Gastroesophageal sphincter (tissue), 3 donors: ENCODE measurements at regions not wholly inside any gene's neighbourhood (a gene's known extent, or its start where the extent isn't known, plus 50 kb on each side); places are given as distances from the start of the nearest gene placed in this dataset.

Experiments used
- POLR2A ChIP-seq, 2 donors: fragments of 450-650 bp; IDR thresholded peaks; one replicate each; pipeline ENCODE4 v1.6.1; 2017; ENCODE audit warnings: antibody characterized with exemption in 2 of 2, mild to moderate bottlenecking in 2 of 2, moderate library complexity in 1 of 2
- TF ChIP-seq, protein P1 (sequence below), 4 experiments: fragments of 200-600 bp in 2 of 4; fragments of 450-650 bp in 2 of 4; sonication (generic) in 1 of 4; IDR thresholded peaks; one replicate each; pipeline ENCODE4 v1.5.1; 2017 to 2019; ENCODE audit warnings: antibody characterized with exemption in 4 of 4, mild to moderate bottlenecking in 2 of 4, moderate library complexity in 2 of 4

DNA sequence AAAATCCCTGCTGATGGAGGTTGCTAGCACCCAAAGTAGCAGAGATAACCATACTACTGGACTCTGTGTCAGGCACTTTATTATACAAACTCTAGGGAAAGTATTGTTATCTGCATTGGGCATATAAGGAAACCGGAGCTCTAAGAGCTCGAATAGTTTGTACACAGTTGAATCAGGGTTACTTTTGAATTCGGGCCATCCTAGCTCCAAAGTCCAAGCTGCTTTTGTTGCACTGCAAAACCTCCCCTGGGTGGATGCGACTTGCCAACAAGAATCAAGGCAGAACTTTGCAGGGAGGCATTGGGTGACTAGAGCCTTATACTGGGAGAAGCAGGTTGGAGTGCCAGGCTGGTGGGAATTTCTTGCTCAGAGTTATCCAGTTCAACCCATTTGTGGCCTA lies 435.1 kb downstream of the SPATA31D1 start:
- TF ChIP-seq, protein P1, sequence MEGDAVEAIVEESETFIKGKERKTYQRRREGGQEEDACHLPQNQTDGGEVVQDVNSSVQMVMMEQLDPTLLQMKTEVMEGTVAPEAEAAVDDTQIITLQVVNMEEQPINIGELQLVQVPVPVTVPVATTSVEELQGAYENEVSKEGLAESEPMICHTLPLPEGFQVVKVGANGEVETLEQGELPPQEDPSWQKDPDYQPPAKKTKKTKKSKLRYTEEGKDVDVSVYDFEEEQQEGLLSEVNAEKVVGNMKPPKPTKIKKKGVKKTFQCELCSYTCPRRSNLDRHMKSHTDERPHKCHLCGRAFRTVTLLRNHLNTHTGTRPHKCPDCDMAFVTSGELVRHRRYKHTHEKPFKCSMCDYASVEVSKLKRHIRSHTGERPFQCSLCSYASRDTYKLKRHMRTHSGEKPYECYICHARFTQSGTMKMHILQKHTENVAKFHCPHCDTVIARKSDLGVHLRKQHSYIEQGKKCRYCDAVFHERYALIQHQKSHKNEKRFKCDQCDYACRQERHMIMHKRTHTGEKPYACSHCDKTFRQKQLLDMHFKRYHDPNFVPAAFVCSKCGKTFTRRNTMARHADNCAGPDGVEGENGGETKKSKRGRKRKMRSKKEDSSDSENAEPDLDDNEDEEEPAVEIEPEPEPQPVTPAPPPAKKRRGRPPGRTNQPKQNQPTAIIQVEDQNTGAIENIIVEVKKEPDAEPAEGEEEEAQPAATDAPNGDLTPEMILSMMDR (IDR thresholded peaks at IDR 0.05) = no peak
- no peak for TF ChIP-seq POLR2A (IDR thresholded peaks at IDR 0.05)
